Osteocyte (in vitro differentiated cells): ENCODE measurements at regions not wholly inside any gene's neighbourhood (a gene's known extent, or its start where the extent isn't known, plus 50 kb on each side); places are given as distances from the start of the nearest gene placed in this dataset.

Experiments
- DNase-seq: peaks from one replicate; pipeline ENCODE4 v3.0.0; 2021; ENCODE audit warnings: mixed read lengths; ENCODE audit not compliant: unreplicated experiment; ENCODE audit errors: extremely low spot score
- H3K27ac Mint-ChIP-seq: one replicate; pipeline ENCODE4 v1.8.0; 2021; ENCODE audit warnings: mild to moderate bottlenecking, mixed read lengths; ENCODE audit not compliant: unreplicated experiment
- H3K27me3 Mint-ChIP-seq: one replicate; pipeline ENCODE4 v1.8.0; 2021; ENCODE audit warnings: mixed read lengths; ENCODE audit not compliant: unreplicated experiment
- H3K36me3 Mint-ChIP-seq: one replicate; pipeline ENCODE4 v1.8.0; 2021; ENCODE audit warnings: mixed read lengths; ENCODE audit not compliant: unreplicated experiment
- H3K4me1 Mint-ChIP-seq: one replicate; pipeline ENCODE4 v1.8.0; 2021; ENCODE audit warnings: mixed read lengths; ENCODE audit not compliant: unreplicated experiment
- H3K4me3 Mint-ChIP-seq: one replicate; pipeline ENCODE4 v1.8.0; 2021; ENCODE audit warnings: mild to moderate bottlenecking, moderate library complexity, mixed read lengths; ENCODE audit not compliant: unreplicated experiment
- H3K9me3 Mint-ChIP-seq: one replicate; pipeline ENCODE4 v1.8.0; 2021; ENCODE audit warnings: mixed read lengths; ENCODE audit not compliant: unreplicated experiment
- CTCF ChIP-seq: fragments of 200-600 bp; sonication (generic); IDR thresholded peaks from 2 replicates; pipeline ENCODE4 v1.5.0; 2021; ENCODE audit warnings: antibody characterized with exemption, mild to moderate bottlenecking, moderate library complexity

- Mint-ChIP-seq H3K27ac (no peak overlapping the region), H3K9me3 (peaks cover 48% of the 10 kb centered on the region), H3K4me3 (no peak overlapping the region), H3K27me3 (no peaks in the 10 kb centered on the region), H3K4me1 (no peaks in the 10 kb centered on the region), H3K36me3 (no peaks in the 10 kb centered on the region)
- no peak for TF ChIP-seq CTCF
- no peak for DNase-seq
These were observed 589.7 kb upstream of the LRRC4C start for GRCh38 chr11:42049186-42049585.

GRCh38 chr11:42049650-42050049 is 590.2 kb upstream of the LRRC4C start:
- H3K9me3 Mint-ChIP-seq = peaks cover 44% of the 10 kb centered on the region
- no peaks in the 10 kb centered on the region for H3K4me1 Mint-ChIP-seq
- no peaks in the 10 kb centered on the region for H3K27me3 Mint-ChIP-seq
- no peak for DNase-seq
- no peak for TF ChIP-seq CTCF
- H3K36me3 Mint-ChIP-seq = no peaks in the 10 kb centered on the region
- no peak overlapping the region for H3K4me3 Mint-ChIP-seq
- no peak overlapping the region for H3K27ac Mint-ChIP-seq

GRCh38 chr11:42054351-42054900 is 595.0 kb upstream of the LRRC4C start:
- Mint-ChIP-seq H3K4me1 (no peaks in the 10 kb centered on the region), H3K9me3 (peaks cover 24% of the 10 kb centered on the region), H3K27me3 (no peaks in the 10 kb centered on the region), H3K36me3 (no peaks in the 10 kb centered on the region), H3K27ac (no peak overlapping the region), H3K4me3 (no peak overlapping the region)
- DNase-seq = no peak
- no peak for TF ChIP-seq CTCF

GRCh38 chr11:42055606-42056005 is 596.2 kb upstream of the LRRC4C start:
- Mint-ChIP-seq H3K27me3 (no peaks in the 10 kb centered on the region), H3K9me3 (peaks cover 16% of the 10 kb centered on the region), H3K4me1 (no peaks in the 10 kb centered on the region), H3K36me3 (no peaks in the 10 kb centered on the region), H3K27ac (no peak overlapping the region), H3K4me3 (no peak overlapping the region)
- no peak for DNase-seq
- TF ChIP-seq CTCF = no peak

GRCh38 chr11:42058794-42059193 is 599.3 kb upstream of the LRRC4C start:
- TF ChIP-seq CTCF = no peak
- Mint-ChIP-seq H3K27ac (no peak overlapping the region), H3K4me3 (no peak overlapping the region), H3K36me3 (no peaks in the 10 kb centered on the region), H3K4me1 (no peaks in the 10 kb centered on the region), H3K9me3 (peaks cover 12% of the 10 kb centered on the region), H3K27me3 (no peaks in the 10 kb centered on the region)
- DNase-seq = no peak
